HG03135 (cell line): ENCODE measurements at regions not wholly inside any gene's neighbourhood (a gene's known extent, or its start where the extent isn't known, plus 50 kb on each side); places are given as distances from the start of the nearest gene placed in this dataset.
A peak's percentile ranks its signal among the peaks of the same experiment; 100 is the strongest.
"Not testable (repeated sequence)": the region's sequence is repeated elsewhere in the genome, so short reads cannot be mapped to it uniquely, and the experiment has no call there.

Experiments
- ATAC-seq: cut with Tn5 transposase; IDR thresholded peaks from one replicate; pipeline ENCODE4 v1.9.1; 2021; ENCODE audit warnings: mild to moderate bottlenecking, moderate library complexity; ENCODE audit not compliant: unreplicated experiment

GRCh38 chr1:176396604-176397395, 66.2 kb upstream of the PAPPA2 start:
- ATAC-seq = not testable (repeated sequence)

GRCh38 chr1:176391621-176392020, 71.4 kb upstream of the PAPPA2 start:
- ATAC-seq = no peak

GRCh38 chr1:176384841-176385240, 78.1 kb upstream of the PAPPA2 start:
- no peak for ATAC-seq

- no peak for ATAC-seq
Observed at GRCh38 chr1:176382163-176382562, 80.8 kb upstream of the PAPPA2 start.

GRCh38 chr1:176379626-176380339, 83.2 kb upstream of the PAPPA2 start:
- no peak for ATAC-seq

GRCh38 chr1:176374967-176375569, 87.9 kb upstream of the PAPPA2 start:
- peak; percentile 87 for ATAC-seq

- ATAC-seq = no peak
Observed at GRCh38 chr1:176364236-176364905, 98.6 kb upstream of the PAPPA2 start.

- not testable (repeated sequence) for ATAC-seq
Observed at GRCh38 chr1:176349135-176349715, 113.8 kb upstream of the PAPPA2 start.

- ATAC-seq = no peak
Observed at GRCh38 chr1:176341656-176342055, 121.3 kb upstream of the PAPPA2 start.

- no peak for ATAC-seq
Observed at GRCh38 chr1:176338877-176339276, 124.1 kb upstream of the PAPPA2 start.

- ATAC-seq = no peak
Observed at GRCh38 chr1:176330782-176331181, 123.7 kb upstream of the COP1 start.

GRCh38 chr1:176325664-176326063, 118.6 kb upstream of the COP1 start:
- ATAC-seq = no peak

GRCh38 chr1:176323472-176323871, 116.4 kb upstream of the COP1 start:
- ATAC-seq = no peak

- ATAC-seq = peak; percentile 90
Observed at GRCh38 chr1:176315519-176316220, 108.6 kb upstream of the COP1 start.

GRCh38 chr1:176296602-176297001, 89.5 kb upstream of the COP1 start:
- ATAC-seq = not testable (repeated sequence)

GRCh38 chr1:176285996-176286395, 78.9 kb upstream of the COP1 start:
- no peak for ATAC-seq

- ATAC-seq = no peak
Observed at GRCh38 chr1:176271572-176271971, 64.5 kb upstream of the COP1 start.
